H1 (cell line): ENCODE measurements at regions not wholly inside any gene's neighbourhood (a gene's known extent, or its start where the extent isn't known, plus 50 kb on each side); places are given as distances from the start of the nearest gene placed in this dataset.

Source experiments
- CTCF ChIA-PET: fragments of 300-600 bp; sonication (Branson Sonifier 250); formaldehyde crosslinking; loops from one replicate; lab custom pipeline; 2021; ENCODE audit not compliant: partially characterized antibody; lab: Charles Lee
- POLR2A ChIA-PET: fragments of 300-600 bp; sonication (Branson Sonifier 250); formaldehyde crosslinking; loops from one replicate; lab custom pipeline; 2021; ENCODE audit warnings: inconsistent platforms; ENCODE audit not compliant: partially characterized antibody; lab: Charles Lee
- DNase-seq, 2 experiments: peaks; one replicate each; pipeline versions ENCODE4 v3.0.0 to v3.0.0-alpha.2; 2010 to 2022; ENCODE audit warnings: low spot score in 2 of 2, low read depth in 1 of 2, mixed read lengths in 1 of 2
- FAIRE-seq: peaks from 2 replicates; lab custom pipeline; 2011; peaks lifted over from hg19 to GRCh38; lab: Jason Lieb, UNC
- H2AFZ ChIP-seq: 2 replicates; pipeline ENCODE4 v1.8.1; 2012; ENCODE audit warnings: low read length, inconsistent platforms
- H2AK5ac ChIP-seq: 2 replicates; pipeline ENCODE4 v1.6.1; 2013; ENCODE audit warnings: low read depth, low read length
- H2BK120ac ChIP-seq: replicated peaks from 2 replicates; pipeline ENCODE3; 2013; ENCODE audit warnings: low read depth, low read length, inconsistent platforms
- H2BK12ac ChIP-seq: 2 replicates; pipeline ENCODE4 v1.6.1; 2013; ENCODE audit warnings: low read depth, low read length
- H2BK15ac ChIP-seq: 2 replicates; pipeline ENCODE4 v1.6.1; 2013; ENCODE audit warnings: low read length
- H2BK20ac ChIP-seq: 2 replicates; pipeline ENCODE4 v1.6.1; 2013; ENCODE audit warnings: low read length
- H2BK5ac ChIP-seq: 2 replicates; pipeline ENCODE4 v1.6.1; 2013; ENCODE audit warnings: low read depth, low read length
- H3K14ac ChIP-seq: 2 replicates; pipeline ENCODE4 v1.6.1; 2013; ENCODE audit warnings: inconsistent platforms; ENCODE audit not compliant: insufficient read length
- H3K18ac ChIP-seq: 2 replicates; pipeline ENCODE4 v1.6.1; 2013; ENCODE audit warnings: low read length; ENCODE audit errors: extremely low read depth
- H3K23ac ChIP-seq: 2 replicates; pipeline ENCODE4 v1.6.1; 2013; ENCODE audit warnings: inconsistent platforms; ENCODE audit not compliant: insufficient read length
- H3K23me2 ChIP-seq: 2 replicates; pipeline ENCODE4 v1.6.1; 2013; ENCODE audit warnings: low read depth, low read length
- H3K27ac ChIP-seq: 2 replicates; pipeline ENCODE4 v1.6.1; 2011; ENCODE audit warnings: low read depth, low read length, inconsistent platforms
- H3K27me3 ChIP-seq, 4 experiments: replicated peaks in 1 of 4; 1 replicate in 1 of 4; 2 replicates in 3 of 4; pipeline versions ENCODE4 v1.6.1 to v1.8.1; 2011 to 2013; ENCODE audit warnings: low read length in 3 of 4, mild to moderate bottlenecking in 3 of 4, inconsistent platforms in 2 of 4, mixed read lengths in 2 of 4, moderate library complexity in 1 of 4; ENCODE audit not compliant: control insufficient read depth in 3 of 4, insufficient read depth in 3 of 4; ENCODE audit errors: extremely low read depth in 1 of 4
- H3K36me3 ChIP-seq, 4 experiments: 2 replicates each; pipeline versions ENCODE4 v1.6.1 to v1.8.1; 2011 to 2013; ENCODE audit warnings: mild to moderate bottlenecking in 4 of 4, low read length in 3 of 4, moderate library complexity in 2 of 4, control low read depth in 1 of 4, inconsistent platforms in 1 of 4; ENCODE audit not compliant: insufficient read depth in 4 of 4, control insufficient read depth in 2 of 4
- H3K4ac ChIP-seq: replicated peaks from 2 replicates; pipeline ENCODE3; 2013; ENCODE audit warnings: low read length, low read depth, mixed read lengths, inconsistent platforms; ENCODE audit not compliant: insufficient read length
- H3K4me1 ChIP-seq, 4 experiments: replicated peaks in 1 of 4; 1 replicate in 1 of 4; 2 replicates in 3 of 4; pipeline versions ENCODE4 v1.6.1 to v1.8.1; 2011 to 2013; ENCODE audit warnings: low read length in 3 of 4, inconsistent platforms in 2 of 4, mixed read lengths in 1 of 4; ENCODE audit not compliant: insufficient read depth in 4 of 4, control insufficient read depth in 3 of 4
- H3K4me2 ChIP-seq, 2 experiments: 2 replicates each; pipeline versions ENCODE4 v1.6.1 to v1.8.1; 2011 to 2013; ENCODE audit warnings: low read depth in 2 of 2, low read length in 2 of 2, control low read depth in 1 of 2, inconsistent platforms in 1 of 2, mild to moderate bottlenecking in 1 of 2; ENCODE audit not compliant: insufficient read depth in 1 of 2
- H3K4me3 ChIP-seq, 4 experiments: fragments of 200-600, 300-600 bp in 1 of 4; sonication (generic), shearing (Covaris generic), sonication (Bioruptor Twin) in 1 of 4; 2 replicates each; pipeline versions ENCODE4 v1.5.1 to v1.8.1; 2011 to 2016; ENCODE audit warnings: low read length in 4 of 4, low read depth in 3 of 4, control low read depth in 2 of 4, inconsistent platforms in 2 of 4, mild to moderate bottlenecking in 2 of 4, mixed read lengths in 1 of 4, moderate library complexity in 1 of 4; ENCODE audit not compliant: insufficient read depth in 2 of 4; ENCODE audit errors: extremely low read depth in 1 of 4
- H3K56ac ChIP-seq: replicated peaks from 2 replicates; pipeline ENCODE3; 2013; ENCODE audit warnings: low read depth, mild to moderate bottlenecking, mixed read lengths, low read length, inconsistent platforms; ENCODE audit not compliant: insufficient read length
- H3K79me1 ChIP-seq: 2 replicates; pipeline ENCODE4 v1.6.1; 2013; ENCODE audit warnings: low read depth, low read length, control low read depth
- H3K79me2 ChIP-seq, 2 experiments: 2 replicates each; pipeline versions ENCODE4 v1.6.1 to v1.8.1; 2012 to 2013; ENCODE audit warnings: low read length in 2 of 2, mild to moderate bottlenecking in 2 of 2, inconsistent platforms in 1 of 2; ENCODE audit not compliant: insufficient read depth in 2 of 2, control insufficient read depth in 1 of 2
- H3K9ac ChIP-seq, 4 experiments: replicated peaks in 1 of 4; 1 replicate in 1 of 4; 2 replicates in 3 of 4; pipeline versions ENCODE4 v1.6.1 to v1.8.1; 2011 to 2013; ENCODE audit warnings: low read depth in 3 of 4, low read length in 3 of 4, control low read depth in 2 of 4, mild to moderate bottlenecking in 2 of 4, moderate library complexity in 2 of 4, inconsistent platforms in 1 of 4; ENCODE audit errors: extremely low read depth in 1 of 4
- H3K9me3 ChIP-seq, 2 experiments: 2 replicates each; pipeline versions ENCODE4 v1.6.1 to v1.8.1; 2012 to 2013; ENCODE audit warnings: mild to moderate bottlenecking in 2 of 2, moderate library complexity in 2 of 2, control low read depth in 1 of 2, inconsistent platforms in 1 of 2, low read depth in 1 of 2, low read length in 1 of 2, mixed read lengths in 1 of 2; ENCODE audit not compliant: insufficient read depth in 2 of 2
- H4K20me1 ChIP-seq, 2 experiments: replicated peaks in 1 of 2; 2 replicates each; pipeline versions ENCODE3 to v1.8.1; 2011 to 2013; ENCODE audit warnings: inconsistent platforms in 2 of 2, low read length in 2 of 2, mild to moderate bottlenecking in 1 of 2; ENCODE audit not compliant: insufficient read depth in 2 of 2, control insufficient read depth in 1 of 2
- H4K5ac ChIP-seq: 2 replicates; pipeline ENCODE4 v1.6.1; 2013; ENCODE audit warnings: low read length, low read depth, mixed read lengths, inconsistent platforms; ENCODE audit not compliant: insufficient read length
- H4K8ac ChIP-seq: 2 replicates; pipeline ENCODE4 v1.8.0; 2013; ENCODE audit warnings: mild to moderate bottlenecking, moderate library complexity, low read length, inconsistent platforms; ENCODE audit not compliant: insufficient read depth; ENCODE audit errors: extremely low read depth
- H4K91ac ChIP-seq: replicated peaks from 2 replicates; pipeline ENCODE3; 2013; ENCODE audit warnings: low read length, mixed read lengths, inconsistent platforms; ENCODE audit not compliant: insufficient read length
- CTBP2 ChIP-seq: IDR thresholded peaks from 2 replicates; pipeline ENCODE4 v1.7.0; 2011; ENCODE audit warnings: borderline replicate concordance, mild to moderate bottlenecking, moderate library complexity, mixed read lengths, low read length; ENCODE audit not compliant: insufficient read depth, insufficient read length
- EZH2 ChIP-seq: fragments of 200-600 bp; sonication (generic); IDR thresholded peaks from 2 replicates; pipeline ENCODE4 v1.7.1; 2012; ENCODE audit warnings: low read depth, mild to moderate bottlenecking, moderate library complexity, low read length, inconsistent platforms; ENCODE audit not compliant: severe bottlenecking
- GTF2F1 ChIP-seq: IDR thresholded peaks from 2 replicates; pipeline ENCODE4 v1.6.1; 2012; ENCODE audit warnings: low read depth, low read length, improper control_type of control experiment, borderline replicate concordance
- KDM1A ChIP-seq: fragments of 200-600, 300-600 bp; sonication (generic); IDR thresholded peaks from 2 replicates; pipeline ENCODE4 v1.7.1; 2016; ENCODE audit warnings: mild to moderate bottlenecking, low read length, borderline replicate concordance
- MAFK ChIP-seq: IDR thresholded peaks from 2 replicates; pipeline ENCODE4 v1.6.1; 2012; ENCODE audit warnings: low read depth, mild to moderate bottlenecking, improper control_type of control experiment, low read length
- SAP30 ChIP-seq: fragments of 300-600 bp; sonication (generic); IDR thresholded peaks from 2 replicates; pipeline ENCODE4 v1.7.1; 2012; ENCODE audit warnings: low read length, moderate library complexity, mild to moderate bottlenecking, inconsistent platforms; ENCODE audit not compliant: insufficient read depth, insufficient replicate concordance
- TBP ChIP-seq: IDR thresholded peaks from 2 replicates; pipeline ENCODE4 v1.6.1; 2011; ENCODE audit warnings: low read depth, low read length, improper control_type of control experiment
- WGBS, 2 experiments: shearing (Covaris generic) in 1 of 2; methylation state at CpG; one replicate each; pipeline versions ENCODE4 v1.1.6 to v1.1.7; 2013 to 2015; ENCODE audit warnings: low lambda C conversion rate in 2 of 2, mixed read lengths in 2 of 2, inconsistent platforms in 1 of 2, low coverage in 1 of 2, missing lambda C conversion rate in 1 of 2; ENCODE audit not compliant: insufficient replicate concordance in 2 of 2, insufficient coverage in 1 of 2, insufficient read length in 1 of 2; ENCODE audit errors: extremely low coverage in 1 of 2, missing lambda C conversion rate in 1 of 2; 5-methylcytosine and 5-hydroxymethylcytosine counted together
- TF ChIP-seq, protein P1 (sequence below): IDR thresholded peaks from 2 replicates; pipeline ENCODE4 v1.6.1; 2012; ENCODE audit warnings: inconsistent platforms
- TF ChIP-seq, protein P2 (sequence below): IDR thresholded peaks from 2 replicates; pipeline ENCODE4 v1.6.1; 2011; ENCODE audit warnings: low read length, improper control_type of control experiment
- TF ChIP-seq, protein P3 (sequence below), 3 experiments: IDR thresholded peaks; 1 replicate in 2 of 3; 2 replicates in 1 of 3; pipeline versions ENCODE4 v1.5.1 to v1.6.1; 2011; ENCODE audit warnings: low read length in 3 of 3, mild to moderate bottlenecking in 3 of 3, inconsistent platforms in 2 of 3, low read depth in 1 of 3, moderate library complexity in 1 of 3; ENCODE audit not compliant: insufficient read depth in 1 of 3; ENCODE audit errors: control extremely low read depth in 1 of 3

DNA sequence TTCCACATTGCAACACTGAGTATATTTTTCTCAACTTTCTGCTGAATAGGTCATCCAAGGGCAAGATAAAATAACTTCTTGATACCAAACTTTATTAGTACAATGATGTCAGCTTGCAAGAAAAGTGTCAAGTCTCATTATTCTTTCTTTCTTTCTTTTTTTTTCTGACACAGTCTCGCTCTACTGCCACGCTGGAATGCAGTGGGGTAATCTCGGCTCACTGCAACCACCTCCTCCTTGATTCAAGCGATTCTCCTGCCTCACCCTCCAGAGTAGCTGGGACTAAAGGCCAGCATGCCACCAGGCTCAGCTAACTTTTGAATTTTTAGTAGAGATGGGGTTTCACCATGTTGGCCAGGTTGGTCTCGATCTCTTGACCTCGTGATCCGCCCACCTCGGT is 523.4 kb downstream of the FSCB start:
- no peak for FAIRE-seq
- H3K4me2 ChIP-seq: no peak overlapping the region
- 85% methylated on average over 4 of the region's 8 CpGs; no CpG with 5 or more reads in 1 of the 2 experiments for WGBS, 2 experiments
- TF ChIP-seq, protein P1, sequence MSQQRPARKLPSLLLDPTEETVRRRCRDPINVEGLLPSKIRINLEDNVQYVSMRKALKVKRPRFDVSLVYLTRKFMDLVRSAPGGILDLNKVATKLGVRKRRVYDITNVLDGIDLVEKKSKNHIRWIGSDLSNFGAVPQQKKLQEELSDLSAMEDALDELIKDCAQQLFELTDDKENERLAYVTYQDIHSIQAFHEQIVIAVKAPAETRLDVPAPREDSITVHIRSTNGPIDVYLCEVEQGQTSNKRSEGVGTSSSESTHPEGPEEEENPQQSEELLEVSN: no peak
- no peak for TF ChIP-seq SAP30
- TF ChIP-seq, protein P2, sequence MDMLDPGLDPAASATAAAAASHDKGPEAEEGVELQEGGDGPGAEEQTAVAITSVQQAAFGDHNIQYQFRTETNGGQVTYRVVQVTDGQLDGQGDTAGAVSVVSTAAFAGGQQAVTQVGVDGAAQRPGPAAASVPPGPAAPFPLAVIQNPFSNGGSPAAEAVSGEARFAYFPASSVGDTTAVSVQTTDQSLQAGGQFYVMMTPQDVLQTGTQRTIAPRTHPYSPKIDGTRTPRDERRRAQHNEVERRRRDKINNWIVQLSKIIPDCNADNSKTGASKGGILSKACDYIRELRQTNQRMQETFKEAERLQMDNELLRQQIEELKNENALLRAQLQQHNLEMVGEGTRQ: no peak
- no peak for TF ChIP-seq MAFK
- no peak for TF ChIP-seq TBP
- no peak for TF ChIP-seq CTBP2
- no peak for TF ChIP-seq GTF2F1
- no peak for TF ChIP-seq EZH2
- TF ChIP-seq KDM1A: no peak
- TF ChIP-seq, protein P3, sequence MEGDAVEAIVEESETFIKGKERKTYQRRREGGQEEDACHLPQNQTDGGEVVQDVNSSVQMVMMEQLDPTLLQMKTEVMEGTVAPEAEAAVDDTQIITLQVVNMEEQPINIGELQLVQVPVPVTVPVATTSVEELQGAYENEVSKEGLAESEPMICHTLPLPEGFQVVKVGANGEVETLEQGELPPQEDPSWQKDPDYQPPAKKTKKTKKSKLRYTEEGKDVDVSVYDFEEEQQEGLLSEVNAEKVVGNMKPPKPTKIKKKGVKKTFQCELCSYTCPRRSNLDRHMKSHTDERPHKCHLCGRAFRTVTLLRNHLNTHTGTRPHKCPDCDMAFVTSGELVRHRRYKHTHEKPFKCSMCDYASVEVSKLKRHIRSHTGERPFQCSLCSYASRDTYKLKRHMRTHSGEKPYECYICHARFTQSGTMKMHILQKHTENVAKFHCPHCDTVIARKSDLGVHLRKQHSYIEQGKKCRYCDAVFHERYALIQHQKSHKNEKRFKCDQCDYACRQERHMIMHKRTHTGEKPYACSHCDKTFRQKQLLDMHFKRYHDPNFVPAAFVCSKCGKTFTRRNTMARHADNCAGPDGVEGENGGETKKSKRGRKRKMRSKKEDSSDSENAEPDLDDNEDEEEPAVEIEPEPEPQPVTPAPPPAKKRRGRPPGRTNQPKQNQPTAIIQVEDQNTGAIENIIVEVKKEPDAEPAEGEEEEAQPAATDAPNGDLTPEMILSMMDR (IDR thresholded peaks at IDR 0.05; ENCODE audit: control extremely low read depth in 1 of 3, insufficient read depth in 1 of 3, low read depth in 1 of 3, low read length in 3 of 3): no peak

More for the DNA sequence above, 523.4 kb downstream of the FSCB start:
- Histone ChIP-seq H4K20me1 (no peaks in the 10 kb centered on the region), H3K4ac (no peak overlapping the region), H4K91ac (no peak overlapping the region), H3K79me1 (no peaks in the 10 kb centered on the region), H2BK15ac (no peak overlapping the region), H3K9ac (no peak overlapping the region), H4K8ac (no peak overlapping the region), H3K27me3 (no peaks in the 10 kb centered on the region), H2BK20ac (no peak overlapping the region), H3K9me3 (peaks cover 0 to 5% of the 10 kb centered on the region in 2 experiments; a peak in 1 of 4 replicates), H2BK12ac (no peak overlapping the region), H2BK5ac (no peak overlapping the region), H3K56ac (no peak overlapping the region), H3K23me2 (no peaks in the 10 kb centered on the region), H3K27ac (no peak overlapping the region), H2AFZ (no peak overlapping the region), H3K36me3 (no peaks in the 10 kb centered on the region), H2BK120ac (no peak overlapping the region), H2AK5ac (no peak overlapping the region), H3K4me3 (no peak overlapping the region), H3K18ac (no peak overlapping the region), H3K4me1 (no peaks in the 10 kb centered on the region), H3K23ac (no peak overlapping the region), H3K14ac (no peak overlapping the region), H4K5ac (no peak overlapping the region), H3K79me2 (no peaks in the 10 kb centered on the region)
- ChIA-PET POLR2A (no interaction called here), CTCF (no interaction called here)
- no peak for DNase-seq
